Ishikawa (cell line): ENCODE measurements at regions not wholly inside any gene's neighbourhood (a gene's known extent, or its start where the extent isn't known, plus 50 kb on each side); places are given as distances from the start of the nearest gene placed in this dataset.

Experiments used
- CEBPB ChIP-seq: IDR thresholded peaks from 2 replicates; pipeline ENCODE4 v1.6.1; 2012
- FOXM1 ChIP-seq: IDR thresholded peaks from 2 replicates; pipeline ENCODE4 v1.6.1; 2012; ENCODE audit warnings: low read depth, borderline replicate concordance
- MAX ChIP-seq: IDR thresholded peaks from 2 replicates; pipeline ENCODE4 v1.6.1; 2012
- RAD21 ChIP-seq: IDR thresholded peaks from 2 replicates; pipeline ENCODE4 v1.6.1; 2012; ENCODE audit warnings: low read depth
- TAF1 ChIP-seq: IDR thresholded peaks from 2 replicates; pipeline ENCODE4 v1.6.1; 2012; ENCODE audit warnings: low read depth, mild to moderate bottlenecking
- YY1 ChIP-seq: IDR thresholded peaks from 2 replicates; pipeline ENCODE4 v1.6.1; 2012; ENCODE audit warnings: low read depth

DNA sequence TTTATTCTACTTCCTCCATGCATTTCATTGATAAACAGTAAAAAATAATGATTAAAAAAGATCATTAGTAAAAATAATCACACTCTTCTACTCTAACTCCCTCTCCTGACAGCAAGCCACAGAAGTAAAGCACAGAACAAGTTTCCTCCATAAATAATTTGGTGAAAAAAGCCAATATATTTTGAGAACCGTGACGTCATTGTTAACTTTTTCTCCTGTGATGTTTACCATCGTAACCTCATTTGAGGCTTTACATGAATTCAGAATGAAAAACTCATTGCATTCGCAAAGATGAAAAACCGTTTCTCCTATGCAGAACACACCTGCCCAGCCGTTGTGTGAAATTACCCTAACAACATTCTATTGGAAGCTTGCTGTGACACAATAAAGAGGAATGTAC, 120.7 kb downstream of the NSUN3 start:
- TF ChIP-seq CEBPB (no peak), YY1 (no peak), FOXM1 (no peak), TAF1 (no peak), MAX (no peak), RAD21 (no peak)
